ENCODE measurements at regions not wholly inside any gene's neighbourhood (a gene's known extent, or its start where the extent isn't known, plus 50 kb on each side); places are given as distances from the start of the nearest gene placed in this dataset.

DNA sequence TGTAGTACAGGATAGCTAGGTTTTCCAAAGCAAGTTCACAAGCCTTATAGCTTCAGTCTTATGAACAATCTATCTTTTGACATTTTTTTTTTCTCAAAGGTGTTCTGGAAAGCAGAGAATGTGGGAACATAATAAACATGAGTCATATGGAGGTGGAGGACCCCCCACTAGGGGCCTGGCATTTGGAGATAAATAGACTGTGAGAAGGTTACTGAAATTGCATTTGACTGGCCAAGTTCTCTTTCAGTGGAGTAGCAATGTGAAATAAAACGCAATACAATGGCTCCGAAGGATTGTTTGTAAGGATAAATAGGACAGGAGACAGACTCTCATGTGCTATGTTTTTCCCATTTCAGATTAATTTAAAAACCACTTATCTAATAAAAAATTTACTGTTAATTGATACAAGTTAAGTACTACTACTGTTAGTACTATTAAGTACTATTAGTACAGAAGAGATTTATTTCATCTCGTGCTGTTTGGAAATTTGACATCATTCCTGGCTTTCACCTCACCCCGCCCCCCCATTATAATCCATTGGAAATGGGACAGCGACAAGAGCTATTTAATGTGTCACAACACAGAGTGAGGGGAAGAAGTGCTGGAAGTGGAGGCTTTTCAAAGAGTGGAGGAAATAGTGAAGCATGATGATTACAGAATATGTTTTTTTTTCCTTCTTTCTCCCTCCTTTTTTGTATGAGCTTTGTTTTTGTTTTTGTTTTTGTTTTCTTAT, 122.6 kb upstream of the ID4 start:
- WGBS, 2 donors: 58 to 65% methylated on average over 5 of the region's 5 CpGs
- intact Hi-C loops (cut with DNase I): no loop called here
- TF ChIP-seq POLR2AphosphoS5 (IDR thresholded peaks at IDR 0.05) (no peak), POLR2A (IDR thresholded peaks at IDR 0.05) (no peak), EP300 (IDR thresholded peaks at IDR 0.05) (no peak)
- TF ChIP-seq, protein P1, sequence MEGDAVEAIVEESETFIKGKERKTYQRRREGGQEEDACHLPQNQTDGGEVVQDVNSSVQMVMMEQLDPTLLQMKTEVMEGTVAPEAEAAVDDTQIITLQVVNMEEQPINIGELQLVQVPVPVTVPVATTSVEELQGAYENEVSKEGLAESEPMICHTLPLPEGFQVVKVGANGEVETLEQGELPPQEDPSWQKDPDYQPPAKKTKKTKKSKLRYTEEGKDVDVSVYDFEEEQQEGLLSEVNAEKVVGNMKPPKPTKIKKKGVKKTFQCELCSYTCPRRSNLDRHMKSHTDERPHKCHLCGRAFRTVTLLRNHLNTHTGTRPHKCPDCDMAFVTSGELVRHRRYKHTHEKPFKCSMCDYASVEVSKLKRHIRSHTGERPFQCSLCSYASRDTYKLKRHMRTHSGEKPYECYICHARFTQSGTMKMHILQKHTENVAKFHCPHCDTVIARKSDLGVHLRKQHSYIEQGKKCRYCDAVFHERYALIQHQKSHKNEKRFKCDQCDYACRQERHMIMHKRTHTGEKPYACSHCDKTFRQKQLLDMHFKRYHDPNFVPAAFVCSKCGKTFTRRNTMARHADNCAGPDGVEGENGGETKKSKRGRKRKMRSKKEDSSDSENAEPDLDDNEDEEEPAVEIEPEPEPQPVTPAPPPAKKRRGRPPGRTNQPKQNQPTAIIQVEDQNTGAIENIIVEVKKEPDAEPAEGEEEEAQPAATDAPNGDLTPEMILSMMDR (IDR thresholded peaks at IDR 0.05): no peak

GRCh38 chr6:19715167-19715551, 122.0 kb upstream of the ID4 start:
- TF ChIP-seq EP300 (IDR thresholded peaks at IDR 0.05): no peak
- no peak for TF ChIP-seq POLR2AphosphoS5 (IDR thresholded peaks at IDR 0.05)
- TF ChIP-seq POLR2A (IDR thresholded peaks at IDR 0.05): no peak
- TF ChIP-seq, protein P1 (IDR thresholded peaks at IDR 0.05): no peak
- H3K27ac ChIP-seq: no peak overlapping the region
- peaks cover 0 to 7% (median 3%) of the 10 kb centered on the region in 4 donors for H3K4me1 ChIP-seq
- no peaks in the 10 kb centered on the region for H3K36me3 ChIP-seq
- no peak overlapping the region for H3K4me3 ChIP-seq
- no peaks in the 10 kb centered on the region for H3K27me3 ChIP-seq
- no peak for DNase-seq
- intact Hi-C loops (cut with DNase I): no loop called here
- no peaks in the 10 kb centered on the region for H3K9me3 ChIP-seq

More for the DNA sequence above, 122.6 kb upstream of the ID4 start:
- no peaks in the 10 kb centered on the region for H3K27me3 ChIP-seq
- no peak overlapping the region for H3K27ac ChIP-seq
- H3K4me3 ChIP-seq: no peak overlapping the region
- no peaks in the 10 kb centered on the region for H3K9me3 ChIP-seq
- no peak for DNase-seq
- H3K36me3 ChIP-seq: no peaks in the 10 kb centered on the region
- peaks cover 0 to 4% (median 1%) of the 10 kb centered on the region in 4 donors for H3K4me1 ChIP-seq

DNA sequence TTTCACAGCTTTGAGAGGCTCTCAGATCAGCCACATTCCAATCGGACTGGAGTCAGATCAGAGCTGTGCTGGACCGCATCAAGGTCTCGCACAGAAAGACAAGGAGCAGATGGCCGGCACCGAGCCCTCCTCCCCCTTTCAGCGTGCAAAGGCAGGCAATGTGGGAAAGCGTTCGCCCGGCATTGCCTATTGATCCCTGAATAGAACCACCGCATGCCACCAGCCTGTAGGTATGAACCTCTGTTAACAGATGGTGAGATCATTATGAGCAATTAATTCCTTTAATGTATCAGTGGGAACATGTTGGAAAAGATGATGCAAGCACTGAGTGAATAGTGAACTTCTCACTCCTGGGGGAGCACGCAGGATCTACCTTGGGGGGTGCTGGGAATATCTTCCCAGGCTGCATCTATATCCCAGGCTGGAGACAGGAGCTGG, 117.5 kb upstream of the ID4 start:
- TF ChIP-seq, protein P1 (IDR thresholded peaks at IDR 0.05): no peak
- TF ChIP-seq POLR2A (IDR thresholded peaks at IDR 0.05): no peak
- no peak overlapping the region for H3K27ac ChIP-seq
- no peaks in the 10 kb centered on the region for H3K9me3 ChIP-seq
- H3K4me3 ChIP-seq: no peak overlapping the region
- no peak for DNase-seq
- 47 to 59% methylated on average over 11 of the region's 11 CpGs for WGBS, 2 donors
- peaks cover 0 to 7% (median 3%) of the 10 kb centered on the region in 4 donors for H3K4me1 ChIP-seq
- intact Hi-C loops (cut with DNase I): no loop called here
- no peaks in the 10 kb centered on the region for H3K27me3 ChIP-seq
- no peaks in the 10 kb centered on the region for H3K36me3 ChIP-seq

DNA sequence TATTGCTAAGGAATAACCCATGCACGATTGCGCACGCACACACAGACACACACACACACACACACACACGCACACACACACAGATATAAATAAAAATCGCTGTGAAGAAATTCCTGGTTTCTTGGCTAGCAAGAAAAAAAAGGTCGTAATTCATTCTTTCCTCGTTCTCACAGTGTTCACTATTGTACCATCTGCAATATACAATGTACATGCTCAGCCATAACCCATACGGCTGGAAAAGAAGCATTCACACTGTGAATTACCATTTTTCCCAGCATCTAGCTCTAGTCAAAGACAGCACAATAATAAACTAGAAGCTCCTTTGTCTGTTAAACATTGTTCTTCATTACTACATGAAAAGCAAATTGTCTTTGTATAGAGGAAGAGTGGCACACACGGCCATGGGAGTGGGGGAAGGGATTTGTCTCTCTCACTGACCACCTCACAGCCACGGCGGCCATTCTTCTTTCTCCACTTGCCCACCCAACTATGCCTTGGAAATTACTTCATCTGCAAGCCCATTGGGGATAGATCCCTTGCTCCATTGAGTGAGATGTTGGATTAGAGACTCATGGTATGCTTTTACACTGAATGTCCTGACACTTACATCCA, 115.3 kb upstream of the ID4 start:
- H3K9me3 ChIP-seq: no peaks in the 10 kb centered on the region
- no peak overlapping the region for H3K4me3 ChIP-seq
- no peak overlapping the region for H3K27ac ChIP-seq
- intact Hi-C loops (cut with DNase I): no loop called here
- no peaks in the 10 kb centered on the region for H3K27me3 ChIP-seq
- TF ChIP-seq, protein P1 (IDR thresholded peaks at IDR 0.05): no peak
- no peak for TF ChIP-seq EP300 (IDR thresholded peaks at IDR 0.05)
- TF ChIP-seq POLR2A (IDR thresholded peaks at IDR 0.05): no peak
- TF ChIP-seq POLR2AphosphoS5 (IDR thresholded peaks at IDR 0.05): no peak
- WGBS, 2 donors: 81 to 83% methylated on average over 11 of the region's 11 CpGs
- DNase-seq: no peak
- peaks cover 0 to 7% (median 3%) of the 10 kb centered on the region in 4 donors for H3K4me1 ChIP-seq
- no peaks in the 10 kb centered on the region for H3K36me3 ChIP-seq

Data from sigmoid colon (tissue), 6 donors.